ENCODE measurements at regions not wholly inside any gene's neighbourhood (a gene's known extent, or its start where the extent isn't known, plus 50 kb on each side); places are given as distances from the start of the nearest gene placed in this dataset.
"Not testable (repeated sequence)": the region's sequence is repeated elsewhere in the genome, so short reads cannot be mapped to it uniquely, and the experiment has no call there.

- DNase-seq: no peak
Observed at GRCh38 chr17:70286391-70286790, 117.1 kb downstream of the KCNJ2 start.

DNA sequence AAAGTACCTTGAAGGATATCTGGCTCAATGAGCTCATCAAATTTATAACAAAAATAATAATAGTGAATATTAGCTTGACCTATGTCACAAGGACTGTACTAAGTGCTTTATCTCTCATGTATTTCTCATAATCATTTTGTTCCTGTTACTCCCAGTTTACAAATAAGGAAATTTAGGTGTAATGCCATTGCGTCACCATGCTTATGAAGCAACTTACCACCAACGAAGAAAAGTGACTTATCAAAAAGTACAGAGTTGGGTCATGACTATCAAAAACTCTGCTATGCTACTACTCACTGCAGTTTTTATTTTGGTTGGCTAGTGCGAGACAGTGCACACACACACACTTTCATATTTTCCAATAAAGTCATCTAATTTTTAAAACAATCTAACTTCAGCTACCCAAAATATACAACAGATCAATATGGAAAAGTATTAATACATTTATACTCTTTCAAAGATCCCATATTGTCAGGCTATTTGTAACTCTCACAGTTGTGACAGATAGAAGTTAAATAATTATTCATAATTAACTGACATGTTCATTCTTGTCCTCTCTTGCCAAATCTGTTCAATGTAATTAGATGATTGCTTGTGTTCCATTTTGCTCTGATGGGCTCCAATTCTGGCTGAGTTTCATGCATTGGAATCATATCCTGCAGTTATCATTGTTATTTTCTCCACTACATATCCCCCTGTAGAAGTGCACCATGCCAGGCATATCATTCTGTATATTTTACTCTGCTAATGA is 119.4 kb downstream of the KCNJ2 start:
- no peak for DNase-seq

- no peak for DNase-seq
Observed at GRCh38 chr17:70290770-70291169, 121.4 kb downstream of the KCNJ2 start.

GRCh38 chr17:70292366-70292765 is 123.0 kb downstream of the KCNJ2 start:
- no peak for DNase-seq

GRCh38 chr17:70293564-70294310 is 124.4 kb downstream of the KCNJ2 start:
- DNase-seq: not testable (repeated sequence)

GRCh38 chr17:70295329-70295728 is 126.0 kb downstream of the KCNJ2 start:
- DNase-seq: no peak

DNA sequence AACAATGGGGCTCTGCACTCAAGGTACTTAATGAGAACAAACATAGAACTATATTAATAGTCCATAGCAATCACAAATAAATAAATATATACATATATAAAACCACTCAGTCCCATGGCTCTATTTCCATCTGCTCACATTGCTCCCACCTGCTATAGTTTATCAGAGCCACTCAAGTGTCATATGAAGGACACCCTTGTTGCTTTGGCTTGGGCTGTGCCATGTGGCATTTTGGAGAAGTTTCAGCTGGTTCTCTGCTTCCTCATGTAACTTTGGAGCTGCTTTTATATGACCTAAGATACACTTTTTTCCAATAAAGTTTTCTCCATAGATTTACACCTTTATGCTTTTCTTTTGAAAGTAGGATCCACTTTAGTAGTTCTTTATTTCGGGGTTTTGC is 126.4 kb downstream of the KCNJ2 start:
- DNase-seq: no peak

DNA sequence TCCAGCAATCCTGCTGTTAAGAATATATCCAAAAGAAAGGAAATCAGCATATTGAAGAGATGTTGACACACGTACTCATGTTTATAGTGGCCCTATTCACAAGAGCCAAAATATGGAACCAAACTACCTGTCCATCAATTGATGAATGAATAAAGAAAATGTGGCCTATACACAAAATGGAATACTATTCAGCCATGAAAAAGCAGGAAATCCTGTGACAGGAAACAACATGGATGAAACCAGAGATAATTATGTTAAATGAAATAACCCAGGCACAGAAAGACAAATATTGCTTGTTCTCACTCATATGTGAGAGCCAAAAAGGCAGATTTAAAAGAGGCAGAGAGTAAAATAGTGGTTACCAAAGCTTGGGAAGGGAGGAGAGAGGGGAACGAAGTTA is 127.1 kb downstream of the KCNJ2 start:
- DNase-seq: no peak

- DNase-seq: no peak
Observed at GRCh38 chr17:70297397-70297796, 128.1 kb downstream of the KCNJ2 start.

DNA sequence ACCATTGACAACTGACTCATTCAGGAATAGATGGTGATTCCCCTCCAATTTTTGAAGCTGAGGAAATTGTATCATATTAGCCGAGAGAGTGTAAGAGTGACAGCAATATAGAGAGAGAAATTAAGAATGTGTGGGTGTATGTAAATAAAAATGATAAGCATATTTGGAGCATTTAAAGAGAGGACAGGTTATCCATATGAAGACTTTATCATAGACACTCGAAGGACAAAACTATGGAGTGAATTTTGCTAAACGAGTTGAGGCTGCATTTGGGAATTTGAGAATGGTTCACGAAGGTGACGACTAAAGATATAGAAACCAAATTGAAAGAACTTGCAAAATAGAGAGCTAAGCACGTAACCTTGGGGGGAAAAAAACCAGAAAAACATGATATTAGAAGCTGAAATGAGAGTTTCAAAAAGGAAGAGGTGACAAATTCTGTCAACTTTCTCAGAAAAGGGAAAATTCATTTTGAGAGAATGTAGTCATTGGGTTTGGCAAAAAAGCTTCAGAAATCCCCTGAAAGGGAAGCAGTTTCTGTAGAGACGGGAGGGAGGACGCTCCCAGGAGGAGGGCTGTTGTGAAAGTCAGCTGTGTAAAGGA is 129.7 kb downstream of the KCNJ2 start:
- DNase-seq: no peak

GRCh38 chr17:70307430-70308225 is 138.3 kb downstream of the KCNJ2 start:
- no peak for DNase-seq

DNA sequence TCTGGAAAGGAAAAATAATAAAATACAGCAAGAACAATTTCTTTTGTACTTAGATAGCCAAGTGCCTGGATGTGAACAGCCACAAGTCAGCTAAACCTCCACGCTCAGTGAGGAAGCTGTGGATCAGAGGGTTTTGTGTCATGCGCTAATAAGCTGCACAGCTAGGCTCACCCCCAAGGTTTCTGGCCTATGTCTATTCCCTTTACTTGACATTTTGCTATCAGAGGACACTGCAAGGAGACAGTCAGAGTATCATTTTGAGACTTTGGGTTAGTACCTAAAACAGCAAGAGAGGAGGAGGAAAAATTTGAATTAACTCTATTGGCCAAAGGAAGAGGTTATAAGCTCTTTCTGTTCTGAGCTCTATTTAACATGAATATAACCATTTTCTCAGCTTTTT is 139.3 kb downstream of the KCNJ2 start:
- DNase-seq: no peak

GRCh38 chr17:70310221-70310672 is 140.9 kb downstream of the KCNJ2 start:
- no peak for DNase-seq

- no peak for DNase-seq
Observed at GRCh38 chr17:70313086-70313852, 143.9 kb downstream of the KCNJ2 start.

DNA sequence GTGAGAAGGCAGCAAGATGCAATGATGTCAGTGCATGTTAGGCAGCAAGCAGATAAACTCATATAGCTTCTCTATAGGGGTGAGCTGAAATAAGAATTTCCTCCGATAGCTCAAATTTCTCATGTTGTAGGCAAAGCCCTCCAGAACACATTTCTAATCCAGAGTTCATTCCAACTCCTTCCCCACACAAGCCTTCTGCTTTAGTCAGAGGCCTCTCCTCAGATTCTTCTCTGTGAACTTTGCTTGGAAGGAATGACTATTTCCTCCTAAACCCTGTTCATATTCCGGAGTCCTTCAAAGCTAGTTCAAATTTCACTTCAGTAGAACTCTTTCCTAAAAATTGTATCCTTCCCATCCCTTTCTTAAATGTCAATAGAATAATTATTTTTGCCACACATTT is 144.8 kb downstream of the KCNJ2 start:
- DNase-seq: no peak

GRCh38 chr17:70314506-70314905 is 145.2 kb downstream of the KCNJ2 start:
- no peak for DNase-seq

DNA sequence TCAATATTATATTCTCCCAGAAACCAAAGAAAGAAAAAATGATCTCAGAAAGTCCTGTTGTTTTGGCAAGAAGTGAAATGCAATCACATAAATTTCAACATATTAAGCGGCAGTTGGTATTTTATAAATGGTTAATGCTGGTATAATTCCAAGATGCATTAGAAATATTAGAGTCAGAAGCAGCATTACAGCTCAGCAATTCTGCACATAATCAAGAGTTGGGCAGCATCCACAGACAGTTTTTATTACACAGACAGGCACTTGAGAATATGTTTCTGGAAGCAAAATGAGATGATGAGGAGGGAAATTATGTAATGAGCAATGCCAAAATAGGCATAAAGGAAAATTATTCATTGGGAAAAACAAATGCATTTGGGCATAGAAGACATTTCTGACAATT is 148.1 kb downstream of the KCNJ2 start:
- DNase-seq: no peak

GRCh38 chr17:70318051-70318450 is 148.7 kb downstream of the KCNJ2 start:
- no peak for DNase-seq

DNA sequence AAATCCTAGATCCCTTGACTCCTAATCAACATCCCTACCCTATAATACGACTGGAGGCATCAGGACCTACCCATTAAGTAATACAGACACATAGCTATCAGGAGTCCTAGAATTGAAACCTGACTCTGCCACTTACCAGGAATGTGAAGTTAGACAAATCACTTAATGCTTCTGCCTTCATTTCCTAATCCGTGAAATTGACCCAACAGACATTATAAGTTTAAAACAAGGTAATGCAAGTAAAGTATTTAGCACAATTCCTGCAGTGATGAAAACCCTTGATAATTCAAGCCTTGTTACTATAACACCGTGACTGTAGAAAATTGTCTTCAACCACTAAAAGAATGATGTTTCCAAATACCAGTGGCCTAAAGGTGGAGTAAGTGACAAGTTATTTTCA is 150.2 kb downstream of the KCNJ2 start:
- no peak for DNase-seq

DNA sequence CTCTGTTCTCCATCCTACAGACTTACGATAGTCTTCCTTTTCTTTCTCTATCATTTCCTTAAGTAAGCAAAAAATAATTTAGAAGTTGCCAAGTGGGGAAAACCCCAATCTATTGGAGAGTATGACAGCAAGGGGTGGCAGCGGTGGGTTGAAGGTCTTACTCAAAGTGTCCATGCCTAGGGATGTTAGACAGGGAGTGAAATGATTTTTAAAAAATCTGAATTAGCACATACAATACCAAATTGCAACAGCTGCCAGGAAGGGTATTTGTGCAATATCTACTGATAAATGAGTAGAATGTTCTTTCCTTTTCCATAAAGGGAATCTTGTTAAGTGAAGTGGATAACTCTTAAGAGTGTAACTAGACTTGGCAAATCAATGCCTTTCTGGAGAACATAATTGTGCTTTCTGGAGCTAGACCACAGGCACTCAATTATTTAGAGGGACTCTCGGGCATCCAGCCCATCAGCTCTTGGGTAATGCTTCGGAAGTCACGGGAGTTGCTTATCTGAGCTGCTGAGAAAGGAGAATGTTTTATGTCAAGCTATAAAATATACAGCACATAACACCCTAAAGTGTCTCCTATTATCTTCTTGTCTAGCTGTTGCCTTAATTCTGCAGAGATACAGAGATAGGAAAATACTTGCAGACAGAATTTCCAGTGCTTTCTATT is 151.5 kb downstream of the KCNJ2 start:
- DNase-seq: no peak

GRCh38 chr17:70321352-70321751 is 152.0 kb downstream of the KCNJ2 start:
- DNase-seq: no peak

All from C1 segment of cervical spinal cord (tissue), 14 donors.